Skeletal muscle cell (primary cell): ENCODE measurements at regions not wholly inside any gene's neighbourhood (a gene's known extent, or its start where the extent isn't known, plus 50 kb on each side); places are given as distances from the start of the nearest gene placed in this dataset.

Experiments
- DNase-seq: peaks from one replicate; pipeline ENCODE4 v3.0.0-alpha.2; 2010; ENCODE audit warnings: low read depth
- H3K4me3 ChIP-seq: 2 replicates; pipeline ENCODE4 v1.5.1; 2011; ENCODE audit warnings: low read depth, mild to moderate bottlenecking, control low read depth, low read length, moderate library complexity

DNA sequence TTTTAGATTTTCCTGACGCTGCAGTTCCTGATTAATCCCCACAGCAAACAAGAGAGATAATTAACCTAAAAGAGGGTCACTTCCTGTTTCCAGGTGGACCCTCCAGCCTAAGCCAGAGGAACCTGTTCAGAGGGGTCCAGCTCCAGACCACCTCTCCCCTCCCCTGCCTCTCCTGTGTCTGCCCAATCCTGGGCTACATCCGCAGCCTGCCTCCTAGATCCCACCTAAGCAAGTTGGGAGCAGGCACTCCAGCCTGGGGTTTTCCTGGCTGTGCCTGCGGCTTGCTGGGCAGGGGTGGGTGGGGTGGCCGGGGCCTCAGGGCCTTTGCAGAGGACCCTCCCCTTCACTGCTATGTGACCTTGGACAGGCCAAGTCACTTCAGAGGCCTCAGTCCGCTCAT, 178.6 kb upstream of the LINGO1 start:
- H3K4me3 ChIP-seq: no peak overlapping the region
- DNase-seq: no peak

- no peak overlapping the region for H3K4me3 ChIP-seq
- DNase-seq: no peak
Observed at GRCh38 chr15:77810130-77810571, 177.4 kb upstream of the LINGO1 start.

GRCh38 chr15:77808581-77809177, 176.0 kb upstream of the LINGO1 start:
- DNase-seq: no peak
- no peak overlapping the region for H3K4me3 ChIP-seq

DNA sequence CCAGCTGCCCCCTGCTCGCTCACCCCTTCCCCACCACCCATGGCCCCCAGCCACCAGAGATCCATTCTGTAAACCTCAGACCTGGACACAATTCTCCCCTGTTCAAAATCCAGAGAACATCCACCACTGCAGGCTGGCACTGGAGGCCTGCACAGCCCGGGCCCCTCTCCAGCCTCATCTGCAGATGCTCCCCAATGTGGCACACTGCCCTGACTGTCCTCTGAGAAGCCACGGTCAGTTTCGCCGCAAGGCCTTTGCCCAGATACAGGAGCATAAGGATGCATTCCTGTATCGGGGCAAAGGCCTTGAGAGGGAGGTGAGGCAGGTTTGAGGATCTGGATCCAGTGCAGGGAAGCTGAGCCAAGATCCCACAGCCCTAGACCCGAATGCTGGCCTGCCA, 175.4 kb upstream of the LINGO1 start:
- H3K4me3 ChIP-seq: no peak overlapping the region
- no peak for DNase-seq

DNA sequence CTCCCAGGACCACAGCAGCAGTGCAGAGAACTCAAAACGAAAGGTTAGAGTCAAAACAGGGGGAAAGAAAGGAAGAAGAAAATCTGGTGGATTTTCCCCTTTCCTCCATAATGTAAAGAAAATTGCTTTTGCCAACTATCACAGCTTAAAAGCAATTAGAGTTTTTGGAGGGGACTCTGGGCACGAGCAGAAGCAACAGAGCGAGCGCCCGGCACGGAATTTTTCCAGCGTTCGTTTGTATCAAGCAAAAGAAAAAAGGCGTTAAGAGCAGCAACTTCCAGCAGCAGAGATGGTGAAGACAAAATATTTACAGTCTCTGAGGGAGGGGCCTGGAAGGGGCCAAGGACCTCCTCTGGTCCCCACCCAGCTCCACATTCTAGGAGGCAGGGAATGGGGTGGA, 174.9 kb upstream of the LINGO1 start:
- H3K4me3 ChIP-seq: no peak overlapping the region
- no peak for DNase-seq

DNA sequence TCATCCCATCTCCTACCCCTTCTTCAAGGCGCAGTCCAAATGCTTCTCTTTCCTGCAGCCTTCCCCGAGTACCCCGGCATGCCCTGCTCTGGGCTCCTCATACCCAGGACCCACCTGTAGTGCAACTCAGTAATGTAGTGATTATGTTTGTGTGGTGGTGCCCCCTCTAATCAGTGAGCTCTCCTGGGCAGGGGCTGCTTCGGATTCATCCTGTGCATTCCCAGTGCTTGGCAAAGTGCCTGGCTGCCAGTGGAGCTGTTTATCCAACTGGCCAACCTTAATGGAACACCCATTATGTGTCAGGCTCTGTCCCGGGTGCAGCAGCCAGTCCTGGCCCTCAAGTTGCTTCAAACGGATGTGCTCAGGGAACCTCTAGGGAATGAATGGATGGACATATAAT, 174.4 kb upstream of the LINGO1 start:
- no peak overlapping the region for H3K4me3 ChIP-seq
- no peak for DNase-seq

GRCh38 chr15:77804210-77804609, 171.5 kb upstream of the LINGO1 start:
- DNase-seq: no peak

GRCh38 chr15:77803487-77803886, 170.8 kb upstream of the LINGO1 start:
- DNase-seq: no peak
- H3K4me3 ChIP-seq: no peak overlapping the region

More at GRCh38 chr15:77804210-77804609, 171.5 kb upstream of the LINGO1 start:
- H3K4me3 ChIP-seq: no peak overlapping the region

- DNase-seq: no peak
- H3K4me3 ChIP-seq: no peak overlapping the region
Observed at GRCh38 chr15:77800305-77800704, 167.6 kb upstream of the LINGO1 start.

DNA sequence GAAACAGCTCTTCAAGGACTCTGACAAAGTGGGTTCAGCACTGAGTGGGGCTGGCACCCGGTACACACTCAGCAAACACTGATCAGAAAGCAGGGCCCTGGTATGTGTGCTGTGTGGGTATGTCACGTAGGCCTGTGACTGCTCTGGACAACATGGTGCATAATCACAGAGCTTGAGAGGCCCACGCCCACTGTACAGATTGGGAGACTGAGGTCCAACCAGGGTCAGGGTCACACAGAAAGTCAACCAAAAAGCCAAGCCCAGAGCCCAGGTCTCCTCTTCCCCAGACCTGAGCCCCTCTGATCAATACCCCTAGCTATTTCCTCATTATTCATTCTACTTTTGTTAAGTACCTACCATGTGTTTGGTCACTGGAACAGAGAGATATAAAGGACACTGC, 166.1 kb upstream of the LINGO1 start:
- DNase-seq: no peak
- no peak overlapping the region for H3K4me3 ChIP-seq

DNA sequence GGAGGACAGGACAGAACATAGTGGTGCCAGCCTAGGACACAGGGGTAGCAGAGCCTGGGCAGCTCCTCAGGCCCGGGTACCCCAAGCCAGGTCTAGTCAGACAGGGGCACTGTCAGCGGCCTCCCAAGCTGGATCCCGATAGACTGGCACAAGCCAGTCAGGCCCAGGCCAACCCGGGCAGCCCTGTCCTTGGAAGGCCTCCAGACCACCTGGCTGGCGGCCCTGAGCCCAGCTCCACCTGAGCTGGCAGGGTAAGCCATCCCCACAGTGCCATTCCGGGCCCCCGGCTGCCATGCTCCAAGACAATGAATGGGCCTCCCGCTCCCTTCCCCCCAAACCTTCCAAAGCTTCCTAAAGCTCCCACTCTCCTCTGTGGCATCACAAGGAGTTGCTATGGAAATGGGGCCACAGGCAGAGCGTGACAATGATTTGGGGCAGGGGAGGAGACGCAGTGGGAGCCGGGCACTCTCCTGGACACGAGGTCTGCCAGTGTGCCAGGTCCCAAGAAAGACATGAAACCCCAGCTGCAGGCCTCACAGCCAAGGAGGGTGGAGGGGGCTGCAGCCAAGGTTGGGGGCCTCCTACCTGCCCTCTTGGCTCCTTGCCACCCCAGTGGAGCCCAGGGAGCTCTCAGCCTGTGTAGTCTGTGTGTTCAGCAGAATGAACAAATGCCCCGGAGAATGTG, 165.6 kb upstream of the LINGO1 start:
- DNase-seq: no peak

DNA sequence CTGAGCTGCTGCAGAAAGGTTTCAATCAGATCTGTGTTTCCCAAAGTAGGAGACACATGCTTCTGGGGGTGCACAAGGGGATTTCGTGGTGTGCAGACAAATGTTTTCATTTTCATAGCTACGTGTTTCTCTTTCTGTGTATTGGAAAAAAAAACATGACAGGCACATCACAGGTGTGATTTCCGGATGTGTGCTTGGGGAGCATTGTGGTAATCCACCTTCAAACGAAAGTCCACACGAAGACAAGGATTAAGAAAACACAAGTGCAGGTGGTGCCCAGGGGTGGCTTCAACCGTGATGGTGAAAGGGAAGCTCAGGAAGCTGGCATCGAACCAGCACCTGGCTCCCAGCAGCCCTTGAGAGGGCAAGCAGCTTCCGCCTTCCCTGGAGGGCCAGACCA, 164.6 kb upstream of the LINGO1 start:
- H3K4me3 ChIP-seq: no peak overlapping the region
- no peak for DNase-seq

More for the DNA sequence above, 165.6 kb upstream of the LINGO1 start:
- no peak overlapping the region for H3K4me3 ChIP-seq

GRCh38 chr15:77796046-77796729, 163.5 kb upstream of the LINGO1 start:
- H3K4me3 ChIP-seq: no peak overlapping the region
- DNase-seq: no peak

- DNase-seq: no peak
- no peak overlapping the region for H3K4me3 ChIP-seq
Observed at GRCh38 chr15:77795446-77795845, 162.7 kb upstream of the LINGO1 start.

DNA sequence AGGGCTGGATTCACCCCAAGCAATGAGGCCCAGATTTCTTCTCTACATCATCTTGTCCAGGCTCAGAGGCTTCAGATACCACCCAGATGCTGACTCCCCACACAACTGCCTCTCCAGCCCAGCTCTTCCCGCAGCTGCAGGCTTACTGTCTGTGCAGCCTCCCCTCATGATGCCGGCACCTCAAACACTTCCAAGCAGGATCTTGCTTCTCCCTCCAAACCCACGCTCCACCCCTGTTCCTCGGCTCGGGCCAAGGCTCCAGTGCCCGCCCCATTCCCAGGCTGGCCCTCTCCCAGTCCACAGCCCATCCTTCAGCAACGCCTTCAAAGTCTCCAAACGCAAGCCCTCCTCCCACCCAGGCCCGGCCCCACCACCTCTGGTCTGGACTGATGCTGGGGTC, 159.2 kb upstream of the LINGO1 start:
- no peak for DNase-seq
- H3K4me3 ChIP-seq: no peak overlapping the region

DNA sequence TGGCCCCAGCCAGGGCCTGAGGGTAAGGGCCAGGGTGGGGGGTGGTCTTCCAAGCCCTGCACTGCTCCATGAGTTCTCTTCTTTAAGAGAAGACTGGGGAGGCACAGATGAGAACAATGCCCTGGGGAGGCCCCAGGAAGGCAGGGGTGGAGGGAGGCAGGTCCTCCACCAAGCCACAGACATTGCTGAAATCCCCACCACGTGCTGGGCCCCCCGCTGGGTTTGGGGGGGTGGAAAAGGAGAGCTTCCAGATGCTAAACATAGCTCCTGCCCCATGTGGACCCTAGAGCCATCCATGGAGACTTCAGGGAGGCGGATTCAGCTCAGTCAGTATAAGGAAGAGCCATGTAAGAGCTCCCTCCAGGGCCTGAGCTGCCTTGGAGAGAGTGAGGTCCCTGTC, 157.8 kb upstream of the LINGO1 start:
- H3K4me3 ChIP-seq: no peak overlapping the region
- DNase-seq: no peak

- DNase-seq: no peak
- H3K4me3 ChIP-seq: no peak overlapping the region
Observed at GRCh38 chr15:77786956-77787355, 154.2 kb upstream of the LINGO1 start.

GRCh38 chr15:77786181-77786890, 153.6 kb upstream of the LINGO1 start:
- no peak overlapping the region for H3K4me3 ChIP-seq
- DNase-seq: no peak

- no peak overlapping the region for H3K4me3 ChIP-seq
- no peak for DNase-seq
Observed at GRCh38 chr15:77784361-77785292, 151.9 kb upstream of the LINGO1 start.
